NB4 (cell line): ENCODE measurements at regions not wholly inside any gene's neighbourhood (a gene's known extent, or its start where the extent isn't known, plus 50 kb on each side); places are given as distances from the start of the nearest gene placed in this dataset.

Experiments used
- CTCF ChIP-seq: IDR thresholded peaks from one replicate; pipeline ENCODE4 v1.5.1; 2012; ENCODE audit warnings: low read depth, low read length
- MAX ChIP-seq: IDR thresholded peaks from 2 replicates; pipeline ENCODE4 v1.6.1; 2011; ENCODE audit warnings: low read depth, low read length
- MYC ChIP-seq: IDR thresholded peaks from 2 replicates; pipeline ENCODE4 v1.6.1; 2011; ENCODE audit warnings: low read depth, low read length
- POLR2A ChIP-seq: IDR thresholded peaks from 2 replicates; pipeline ENCODE4 v1.6.1; 2011; ENCODE audit warnings: mild to moderate bottlenecking; ENCODE audit not compliant: insufficient read length; ENCODE audit errors: extremely low read depth

GRCh38 chr20:53657732-53658131 lies 64.1 kb upstream of the ZNF217 start:
- TF ChIP-seq CTCF, result no peak
- no peak for TF ChIP-seq POLR2A
- TF ChIP-seq MAX, result no peak
- no peak for TF ChIP-seq MYC
